Keratinocyte (primary cell): ENCODE measurements at regions not wholly inside any gene's neighbourhood (a gene's known extent, or its start where the extent isn't known, plus 50 kb on each side); places are given as distances from the start of the nearest gene placed in this dataset.

ENCODE experiments used
- DNase-seq: peaks from one replicate; pipeline ENCODE4 v3.0.0-alpha.2; 2011; ENCODE audit warnings: low read depth, missing footprints, low spot score
- FAIRE-seq: peaks from 2 replicates; lab custom pipeline; 2011; peaks lifted over from hg19 to GRCh38; lab: Jason Lieb, UNC
- H2AFZ ChIP-seq: 2 replicates; pipeline ENCODE4 v1.6.0; 2012; ENCODE audit warnings: low read length, control low read depth, inconsistent platforms; ENCODE audit not compliant: control insufficient read depth
- H3K27ac ChIP-seq: 2 replicates; pipeline ENCODE4 v1.5.1; 2011; ENCODE audit warnings: low read length; ENCODE audit not compliant: control insufficient read depth, insufficient read depth
- H3K27me3 ChIP-seq: 3 replicates; pipeline ENCODE4 v1.6.0; 2011; ENCODE audit warnings: low read length; ENCODE audit not compliant: control insufficient read depth, insufficient read depth; ENCODE audit errors: extremely low read depth
- H3K36me3 ChIP-seq, 2 experiments: 2 replicates in 1 of 2; 3 replicates in 1 of 2; pipeline ENCODE4 v1.5.1; 2011; ENCODE audit warnings: low read length in 2 of 2, mild to moderate bottlenecking in 1 of 2; ENCODE audit not compliant: control insufficient read depth in 2 of 2, insufficient read depth in 2 of 2; ENCODE audit errors: extremely low read depth in 1 of 2
- H3K4me1 ChIP-seq: 3 replicates; pipeline ENCODE4 v1.5.1; 2011; ENCODE audit warnings: low read length; ENCODE audit not compliant: control insufficient read depth, insufficient read depth; ENCODE audit errors: extremely low read depth
- H3K4me2 ChIP-seq: 3 replicates; pipeline ENCODE4 v1.6.0; 2011; ENCODE audit warnings: low read depth, low read length; ENCODE audit not compliant: control insufficient read depth, insufficient read depth; ENCODE audit errors: extremely low read depth
- H3K4me3 ChIP-seq, 3 experiments: fragments of 200-600 bp in 1 of 3; sonication (generic) in 1 of 3; 2 replicates in 2 of 3; 3 replicates in 1 of 3; pipeline ENCODE4 v1.5.1; 2011 to 2016; ENCODE audit warnings: low read length in 3 of 3, mild to moderate bottlenecking in 3 of 3, control low read depth in 2 of 3, inconsistent platforms in 1 of 3, low read depth in 1 of 3, mixed read lengths in 1 of 3, mixed run types in 1 of 3, moderate library complexity in 1 of 3; ENCODE audit not compliant: control insufficient read depth in 2 of 3, insufficient read depth in 2 of 3; ENCODE audit errors: extremely low read depth in 1 of 3
- H3K79me2 ChIP-seq: 2 replicates; pipeline ENCODE4 v1.6.0; 2012; ENCODE audit warnings: low read length; ENCODE audit not compliant: control insufficient read depth, insufficient read depth
- H3K9ac ChIP-seq: 3 replicates; pipeline ENCODE4 v1.6.0; 2011; ENCODE audit warnings: low read length; ENCODE audit not compliant: control insufficient read depth, insufficient read depth; ENCODE audit errors: extremely low read depth
- H3K9me1 ChIP-seq: 3 replicates; pipeline ENCODE4 v1.6.0; 2011; ENCODE audit warnings: low read length; ENCODE audit not compliant: control insufficient read depth, insufficient read depth; ENCODE audit errors: extremely low read depth
- H3K9me3 ChIP-seq: 2 replicates; pipeline ENCODE4 v1.5.1; 2012; ENCODE audit warnings: low read depth, low read length; ENCODE audit not compliant: control insufficient read depth
- H4K20me1 ChIP-seq: 3 replicates; pipeline ENCODE4 v1.6.0; 2011; ENCODE audit warnings: low read length; ENCODE audit not compliant: control insufficient read depth, insufficient read depth; ENCODE audit errors: extremely low read depth
- CTCF ChIP-seq, 3 experiments: IDR thresholded peaks in 1 of 3; conservative IDR thresholded peaks in 1 of 3; optimal IDR thresholded peaks in 1 of 3; 2 replicates in 2 of 3; 3 replicates in 1 of 3; pipeline versions ENCODE3 to v1.5.1; 2011; ENCODE audit warnings: low read length in 3 of 3, mild to moderate bottlenecking in 3 of 3, moderate library complexity in 2 of 3, control low read depth in 1 of 3, inconsistent platforms in 1 of 3; ENCODE audit not compliant: insufficient read depth in 2 of 3; ENCODE audit errors: extremely low read depth in 1 of 3
- EZH2 ChIP-seq: IDR thresholded peaks from one replicate; pipeline ENCODE4 v1.6.1; 2012; ENCODE audit warnings: inconsistent platforms, mild to moderate bottlenecking, low read length, moderate library complexity
- dilution Hi-C: fragments of 300-500 bp; cut with MboI; formaldehyde crosslinking; loops from one replicate; pipeline ENCODE4 v1.7.0; 2020; ENCODE audit warnings: low sequenced_read_pairs; ENCODE audit not compliant: extremely low pct_ligation_motif_present

GRCh38 chr7:124692425-124692824 is 73.2 kb downstream of the GPR37 start:
- H3K9me3 ChIP-seq: no peaks in the 10 kb centered on the region
- H3K27me3 ChIP-seq: no peaks in the 10 kb centered on the region
- dilution Hi-C loops: no loop called here
- DNase-seq (no peak), FAIRE-seq (no peak)
- no peak overlapping the region for H3K27ac ChIP-seq
- H3K4me3 ChIP-seq: no peak overlapping the region
- no peaks in the 10 kb centered on the region for H3K36me3 ChIP-seq
- H3K79me2 ChIP-seq: no peaks in the 10 kb centered on the region
- peaks cover 13% of the 10 kb centered on the region for H3K4me1 ChIP-seq
- H3K9ac ChIP-seq: no peak overlapping the region
- TF ChIP-seq EZH2 (no peak), CTCF (optimal IDR thresholded peaks at IDR 0.05 in 1 of 3, IDR thresholded peaks at IDR 0.05 in 1 of 3, conservative IDR thresholded peaks at IDR 0.05 in 1 of 3; ENCODE audit: extremely low read depth in 1 of 3, insufficient read depth in 2 of 3, low read length in 3 of 3) (no peak)
- H3K9me1 ChIP-seq: no peaks in the 10 kb centered on the region
- no peak overlapping the region for H2AFZ ChIP-seq
- H4K20me1 ChIP-seq: no peaks in the 10 kb centered on the region
- H3K4me2 ChIP-seq: no peak overlapping the region

- no peak overlapping the region for H3K4me3 ChIP-seq
- no peaks in the 10 kb centered on the region for H3K9me3 ChIP-seq
- no peaks in the 10 kb centered on the region for H3K27me3 ChIP-seq
- no peak for FAIRE-seq
- H3K27ac ChIP-seq: no peak overlapping the region
- no peak for DNase-seq
- no peak overlapping the region for H3K9ac ChIP-seq
- H3K4me1 ChIP-seq: peaks cover 13% of the 10 kb centered on the region
- no peak overlapping the region for H3K4me2 ChIP-seq
- TF ChIP-seq EZH2: no peak
- TF ChIP-seq CTCF (optimal IDR thresholded peaks at IDR 0.05 in 1 of 3, IDR thresholded peaks at IDR 0.05 in 1 of 3, conservative IDR thresholded peaks at IDR 0.05 in 1 of 3; ENCODE audit: extremely low read depth in 1 of 3, insufficient read depth in 2 of 3, low read length in 3 of 3): no peak
- dilution Hi-C loops: no loop called here
- no peak overlapping the region for H2AFZ ChIP-seq
- no peaks in the 10 kb centered on the region for H3K9me1 ChIP-seq
- H3K36me3 ChIP-seq: no peaks in the 10 kb centered on the region
- no peaks in the 10 kb centered on the region for H3K79me2 ChIP-seq
- no peaks in the 10 kb centered on the region for H4K20me1 ChIP-seq
These were observed 74.8 kb downstream of the GPR37 start for GRCh38 chr7:124690840-124691239.
